NCI-H2171 treated with DMSO at 0.1 percent for 48 hours (cell line): ENCODE measurements at regions not wholly inside any gene's neighbourhood (a gene's known extent, or its start where the extent isn't known, plus 50 kb on each side); places are given as distances from the start of the nearest gene placed in this dataset.

ENCODE experiments used
- DNase-seq: peaks from one replicate; lab custom pipeline; 2025; lab: John Stamatoyannopoulos, UW

GRCh38 chr5:145365464-145365863, 469.7 kb downstream of the PRELID2 start:
- DNase-seq, result no peak

GRCh38 chr5:145362266-145362665, 472.9 kb downstream of the PRELID2 start:
- no peak for DNase-seq

- DNase-seq, result no peak
These were observed 474.2 kb downstream of the PRELID2 start for GRCh38 chr5:145360936-145361335.

GRCh38 chr5:145350513-145350912, 484.6 kb downstream of the PRELID2 start:
- DNase-seq, result no peak

- DNase-seq, result no peak
These were observed 488.0 kb downstream of the PRELID2 start for GRCh38 chr5:145347026-145347616.

- DNase-seq, result no peak
These were observed 489.4 kb downstream of the PRELID2 start for GRCh38 chr5:145345511-145346287.

GRCh38 chr5:145341842-145342241, 493.3 kb downstream of the PRELID2 start:
- DNase-seq, result no peak

GRCh38 chr5:145340099-145340498, 495.0 kb downstream of the PRELID2 start:
- no peak for DNase-seq

GRCh38 chr5:145324767-145325479, 510.2 kb downstream of the PRELID2 start:
- no peak for DNase-seq

GRCh38 chr5:145324101-145324500, 511.0 kb downstream of the PRELID2 start:
- no peak for DNase-seq

GRCh38 chr5:145316282-145316681, 518.9 kb downstream of the PRELID2 start:
- no peak for DNase-seq

GRCh38 chr5:145307866-145308382, 527.2 kb downstream of the PRELID2 start:
- no peak for DNase-seq

- DNase-seq, result no peak
These were observed 539.8 kb downstream of the PRELID2 start for GRCh38 chr5:145295236-145295835.

GRCh38 chr5:145294331-145294730, 540.8 kb downstream of the PRELID2 start:
- no peak for DNase-seq

- DNase-seq, result no peak
These were observed 541.4 kb downstream of the PRELID2 start for GRCh38 chr5:145293716-145294115.

- DNase-seq, result no peak
These were observed 542.9 kb downstream of the PRELID2 start for GRCh38 chr5:145292278-145292677.

- DNase-seq, result no peak
These were observed 551.9 kb downstream of the PRELID2 start for GRCh38 chr5:145283141-145283810.

- DNase-seq, result no peak
These were observed 554.3 kb downstream of the PRELID2 start for GRCh38 chr5:145280806-145281205.

- no peak for DNase-seq
These were observed 554.9 kb downstream of the PRELID2 start for GRCh38 chr5:145280214-145280613.

GRCh38 chr5:145260670-145261069, 574.5 kb downstream of the PRELID2 start:
- no peak for DNase-seq

GRCh38 chr5:145247745-145248040, 587.4 kb downstream of the PRELID2 start:
- DNase-seq, result no peak
